ENCODE measurements at regions not wholly inside any gene's neighbourhood (a gene's known extent, or its start where the extent isn't known, plus 50 kb on each side); places are given as distances from the start of the nearest gene placed in this dataset.
"Not testable (repeated sequence)": the region's sequence is repeated elsewhere in the genome, so short reads cannot be mapped to it uniquely, and the experiment has no call there.

- DNase-seq (ENCODE audit: low spot score), result no peak
These were observed 120.2 kb upstream of the BANK1 start for GRCh38 chr4:101670370-101670769.

- DNase-seq (ENCODE audit: low spot score), result no peak
These were observed 120.7 kb upstream of the BANK1 start for GRCh38 chr4:101669832-101670188.

GRCh38 chr4:101669138-101669831 lies 121.2 kb upstream of the BANK1 start:
- no peak for DNase-seq (ENCODE audit: low spot score)

- DNase-seq (ENCODE audit: low spot score), result peak; percentile 8
These were observed 123.2 kb upstream of the BANK1 start for GRCh38 chr4:101667348-101667747.

- DNase-seq (ENCODE audit: low spot score), result no peak
These were observed 129.9 kb upstream of the BANK1 start for GRCh38 chr4:101660607-101661006.

- DNase-seq (ENCODE audit: low spot score), result no peak
These were observed 134.7 kb upstream of the BANK1 start for GRCh38 chr4:101655857-101656256.

- DNase-seq (ENCODE audit: low spot score), result no peak
These were observed 135.5 kb upstream of the BANK1 start for GRCh38 chr4:101655005-101655404.

GRCh38 chr4:101651778-101652177 lies 138.8 kb upstream of the BANK1 start:
- peak; percentile 0 for DNase-seq (ENCODE audit: low spot score)

- no peak for DNase-seq (ENCODE audit: low spot score)
These were observed 140.6 kb upstream of the BANK1 start for GRCh38 chr4:101649790-101650515.

GRCh38 chr4:101647710-101648034 lies 142.9 kb upstream of the BANK1 start:
- no peak for DNase-seq (ENCODE audit: low spot score)

GRCh38 chr4:101644516-101644915 lies 146.0 kb upstream of the BANK1 start:
- DNase-seq (ENCODE audit: low spot score), result no peak

- peak; percentile 5 for DNase-seq (ENCODE audit: low spot score)
These were observed 147.2 kb upstream of the BANK1 start for GRCh38 chr4:101643186-101643837.

GRCh38 chr4:101632766-101633165 lies 157.8 kb upstream of the BANK1 start:
- not testable (repeated sequence) for DNase-seq (ENCODE audit: low spot score)

- no peak for DNase-seq (ENCODE audit: low spot score)
These were observed 160.1 kb upstream of the BANK1 start for GRCh38 chr4:101630319-101630986.

- peak; percentile 13 for DNase-seq (ENCODE audit: low spot score)
These were observed 169.4 kb upstream of the BANK1 start for GRCh38 chr4:101621120-101621519.

GRCh38 chr4:101615652-101616051 lies 174.9 kb upstream of the BANK1 start:
- DNase-seq (ENCODE audit: low spot score), result no peak

GRCh38 chr4:101606989-101607388 lies 183.5 kb upstream of the BANK1 start:
- not testable (repeated sequence) for DNase-seq (ENCODE audit: low spot score)

GRCh38 chr4:101604976-101605375 lies 185.6 kb upstream of the BANK1 start:
- no peak for DNase-seq (ENCODE audit: low spot score)

- no peak for DNase-seq (ENCODE audit: low spot score)
These were observed 190.2 kb upstream of the BANK1 start for GRCh38 chr4:101600287-101600686.

GRCh38 chr4:101599620-101600019 lies 190.9 kb upstream of the BANK1 start:
- DNase-seq (ENCODE audit: low spot score), result no peak

GRCh38 chr4:101596781-101597552 lies 193.6 kb upstream of the BANK1 start:
- DNase-seq (ENCODE audit: low spot score), result no peak

- DNase-seq (ENCODE audit: low spot score), result no peak
These were observed 195.9 kb upstream of the BANK1 start for GRCh38 chr4:101594588-101594987.
